Panc1 (cell line): ENCODE measurements at regions not wholly inside any gene's neighbourhood (a gene's known extent, or its start where the extent isn't known, plus 50 kb on each side); places are given as distances from the start of the nearest gene placed in this dataset.

ENCODE experiments used
- ATAC-seq: fragments of 200-7000 bp; cut with Tn5 transposase; 2 replicates; pipeline ENCODE4 v1.9.1; 2020; ENCODE audit warnings: mild to moderate bottlenecking, moderate library complexity
- BruUV-seq: library from RNA; stranded (reverse); fragments of 400-500 nt; replicated peaks from 2 replicates; lab custom pipeline; 2021; lab: Mats Ljungman, UMichigan
- CTCF ChIA-PET: fragments of 300-600 bp; sonication (Branson Sonifier 250); formaldehyde crosslinking; loops from one replicate; lab custom pipeline; 2022; ENCODE audit warnings: antibody characterized with exemption; lab: Charles Lee
- POLR2A ChIA-PET: fragments of 300-600 bp; sonication (Branson Sonifier 250); formaldehyde crosslinking; loops from one replicate; lab custom pipeline; 2022; ENCODE audit warnings: antibody characterized with exemption; lab: Charles Lee
- DNase-seq: peaks from one replicate; pipeline ENCODE4 v3.0.0-alpha.2; 2010; ENCODE audit warnings: low read depth, low spot score
- H3K27ac ChIP-seq: 2 replicates; pipeline ENCODE4 v1.5.1; 2011; ENCODE audit warnings: mild to moderate bottlenecking, low read length, inconsistent platforms
- H3K27me3 ChIP-seq: fragments of 200-500 bp; sonication (Bioruptor generic); 2 replicates; pipeline ENCODE4 v1.6.0; 2014; ENCODE audit warnings: low read length, inconsistent platforms; ENCODE audit not compliant: control insufficient read depth, insufficient read depth
- H3K36me3 ChIP-seq: fragments of 200-500 bp; sonication (Bioruptor generic); 2 replicates; pipeline ENCODE4 v1.5.1; 2014; ENCODE audit warnings: inconsistent platforms, mild to moderate bottlenecking, low read length, moderate library complexity; ENCODE audit not compliant: control insufficient read depth, insufficient read depth
- H3K4me1 ChIP-seq: 2 replicates; pipeline ENCODE4 v1.5.1; 2011; ENCODE audit warnings: inconsistent platforms, mild to moderate bottlenecking, low read length, moderate library complexity; ENCODE audit not compliant: control insufficient read depth, insufficient read depth
- H3K4me3 ChIP-seq, 2 experiments: 2 replicates each; pipeline ENCODE4 v1.5.1; 2011 to 2012; ENCODE audit warnings: low read depth in 2 of 2, low read length in 2 of 2, mild to moderate bottlenecking in 2 of 2, inconsistent platforms in 1 of 2, moderate library complexity in 1 of 2
- H3K9me3 ChIP-seq: fragments of 200-500 bp; sonication (Bioruptor generic); 2 replicates; pipeline ENCODE4 v1.5.1; 2014; ENCODE audit warnings: low read depth, mild to moderate bottlenecking, inconsistent platforms, low read length, moderate library complexity; ENCODE audit not compliant: control insufficient read depth, insufficient read depth
- CTCF ChIP-seq: fragments of 450-650 bp; IDR thresholded peaks from 2 replicates; pipeline ENCODE4 v1.5.1; 2017; ENCODE audit warnings: mild to moderate bottlenecking
- POLR2AphosphoS5 ChIP-seq: IDR thresholded peaks from 2 replicates; pipeline ENCODE4 v1.6.1; 2012; ENCODE audit warnings: mild to moderate bottlenecking, low read depth, low read length, moderate library complexity
- REST ChIP-seq, 2 experiments: IDR thresholded peaks; 2 replicates each; pipeline ENCODE4 v1.6.1; 2011 to 2012; ENCODE audit warnings: low read depth in 2 of 2, control low read depth in 1 of 2, low read length in 1 of 2, mild to moderate bottlenecking in 1 of 2, moderate library complexity in 1 of 2; ENCODE audit not compliant: insufficient read depth in 1 of 2
- SIN3A ChIP-seq: IDR thresholded peaks from 2 replicates; pipeline ENCODE4 v1.6.1; 2012; ENCODE audit warnings: low read depth, mild to moderate bottlenecking, low read length, moderate library complexity, borderline replicate concordance; ENCODE audit not compliant: insufficient read depth
- TCF7L2 ChIP-seq: IDR thresholded peaks from 2 replicates; pipeline ENCODE4 v1.6.1; 2011; ENCODE audit warnings: mild to moderate bottlenecking, low read depth, low read length, inconsistent platforms
- in situ Hi-C: cut with HindIII; loops from 2 replicates; pipeline ENCODE4 v1.10.0; 2016; ENCODE audit warnings: low sequenced_read_pairs, low pct_unique_long_range_greater_than_20kb
- intact Hi-C: fragments of 100-400 bp; cut with micrococcal nuclease; formaldehyde crosslinking; loops from one replicate; pipeline ENCODE4 v1.10.0; 2022; ENCODE audit not compliant: unreplicated experiment

- in situ Hi-C loops: no loop called here
- POLR2A ChIA-PET: no interaction called here
- intact Hi-C loops: no loop called here
Measured at GRCh38 chr7:83882551-83882950, 233.6 kb upstream of the SEMA3E start.

GRCh38 chr7:83879063-83879462 lies 230.1 kb upstream of the SEMA3E start:
- POLR2A ChIA-PET: no interaction called here

More at GRCh38 chr7:83882551-83882950, 233.6 kb upstream of the SEMA3E start:
- no peak for TF ChIP-seq CTCF
- TF ChIP-seq SIN3A: no peak
- TF ChIP-seq TCF7L2: no peak
- no peak for TF ChIP-seq POLR2AphosphoS5
- TF ChIP-seq REST (IDR thresholded peaks at IDR 0.05; ENCODE audit: insufficient read depth in 1 of 2, low read depth in 2 of 2, low read length in 1 of 2): no peak
- no TSS peak for BruUV-seq
- no peaks in the 10 kb centered on the region for H3K9me3 ChIP-seq
- H3K4me1 ChIP-seq: no peaks in the 10 kb centered on the region
- CTCF ChIA-PET: no interaction called here
- DNase-seq (no peak), ATAC-seq (no peak)
- H3K4me3 ChIP-seq: no peak overlapping the region
- H3K27me3 ChIP-seq: no peaks in the 10 kb centered on the region
- no peaks in the 10 kb centered on the region for H3K36me3 ChIP-seq
- H3K27ac ChIP-seq: no peak overlapping the region

More at GRCh38 chr7:83879063-83879462, 230.1 kb upstream of the SEMA3E start:
- intact Hi-C loops (no loop called here), in situ Hi-C loops (no loop called here)
- no peaks in the 10 kb centered on the region for H3K4me1 ChIP-seq
- H3K9me3 ChIP-seq: no peaks in the 10 kb centered on the region
- no peak overlapping the region for H3K27ac ChIP-seq
- no peaks in the 10 kb centered on the region for H3K27me3 ChIP-seq
- no peaks in the 10 kb centered on the region for H3K36me3 ChIP-seq
- CTCF ChIA-PET: no interaction called here
- TF ChIP-seq REST (IDR thresholded peaks at IDR 0.05; ENCODE audit: insufficient read depth in 1 of 2, low read depth in 2 of 2, low read length in 1 of 2) (no peak), CTCF (no peak), POLR2AphosphoS5 (no peak), TCF7L2 (no peak), SIN3A (no peak)
- H3K4me3 ChIP-seq: no peak overlapping the region
- ATAC-seq (no peak), DNase-seq (no peak)
- BruUV-seq: no TSS peak
